LNCaP clone FGC (cell line): ENCODE measurements at regions not wholly inside any gene's neighbourhood (a gene's known extent, or its start where the extent isn't known, plus 50 kb on each side); places are given as distances from the start of the nearest gene placed in this dataset.

Source experiments
- DNase-seq: peaks from one replicate; pipeline ENCODE4 v3.0.0-alpha.2; 2011; ENCODE audit warnings: low read depth
- H3K4me3 ChIP-seq: 2 replicates; pipeline ENCODE4 v1.5.1; 2011; ENCODE audit warnings: mild to moderate bottlenecking, low read depth, low read length, control low read depth
- TF ChIP-seq, protein P1 (sequence below): IDR thresholded peaks from 2 replicates; pipeline ENCODE4 v1.5.1; 2012; ENCODE audit warnings: mild to moderate bottlenecking; ENCODE audit not compliant: control insufficient read depth, insufficient read depth; ENCODE audit errors: extremely low read depth

DNA sequence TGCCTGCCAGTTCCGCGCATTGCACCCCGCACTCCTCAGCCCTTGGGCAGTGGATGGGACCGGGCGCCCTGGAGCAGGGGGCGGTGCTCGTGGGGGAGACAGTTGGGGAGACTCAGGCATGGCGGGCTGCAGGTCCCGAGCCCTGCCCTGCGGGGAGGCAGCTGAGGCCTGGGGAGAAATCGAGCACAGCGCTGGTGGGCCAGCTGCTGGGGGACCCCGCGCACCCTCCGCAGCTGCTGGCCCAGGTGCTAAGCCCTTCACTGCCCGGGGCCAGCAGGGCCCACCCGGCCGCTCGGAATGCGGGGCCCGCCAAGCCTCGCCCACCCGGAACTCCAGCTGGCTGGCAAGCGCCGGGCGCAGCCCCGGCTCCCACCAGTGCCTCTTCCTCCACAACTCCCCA is 488.8 kb upstream of the CHST9 start:
- no peak for DNase-seq
- no peak overlapping the region for H3K4me3 ChIP-seq
- TF ChIP-seq, protein P1, sequence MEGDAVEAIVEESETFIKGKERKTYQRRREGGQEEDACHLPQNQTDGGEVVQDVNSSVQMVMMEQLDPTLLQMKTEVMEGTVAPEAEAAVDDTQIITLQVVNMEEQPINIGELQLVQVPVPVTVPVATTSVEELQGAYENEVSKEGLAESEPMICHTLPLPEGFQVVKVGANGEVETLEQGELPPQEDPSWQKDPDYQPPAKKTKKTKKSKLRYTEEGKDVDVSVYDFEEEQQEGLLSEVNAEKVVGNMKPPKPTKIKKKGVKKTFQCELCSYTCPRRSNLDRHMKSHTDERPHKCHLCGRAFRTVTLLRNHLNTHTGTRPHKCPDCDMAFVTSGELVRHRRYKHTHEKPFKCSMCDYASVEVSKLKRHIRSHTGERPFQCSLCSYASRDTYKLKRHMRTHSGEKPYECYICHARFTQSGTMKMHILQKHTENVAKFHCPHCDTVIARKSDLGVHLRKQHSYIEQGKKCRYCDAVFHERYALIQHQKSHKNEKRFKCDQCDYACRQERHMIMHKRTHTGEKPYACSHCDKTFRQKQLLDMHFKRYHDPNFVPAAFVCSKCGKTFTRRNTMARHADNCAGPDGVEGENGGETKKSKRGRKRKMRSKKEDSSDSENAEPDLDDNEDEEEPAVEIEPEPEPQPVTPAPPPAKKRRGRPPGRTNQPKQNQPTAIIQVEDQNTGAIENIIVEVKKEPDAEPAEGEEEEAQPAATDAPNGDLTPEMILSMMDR: no peak

DNA sequence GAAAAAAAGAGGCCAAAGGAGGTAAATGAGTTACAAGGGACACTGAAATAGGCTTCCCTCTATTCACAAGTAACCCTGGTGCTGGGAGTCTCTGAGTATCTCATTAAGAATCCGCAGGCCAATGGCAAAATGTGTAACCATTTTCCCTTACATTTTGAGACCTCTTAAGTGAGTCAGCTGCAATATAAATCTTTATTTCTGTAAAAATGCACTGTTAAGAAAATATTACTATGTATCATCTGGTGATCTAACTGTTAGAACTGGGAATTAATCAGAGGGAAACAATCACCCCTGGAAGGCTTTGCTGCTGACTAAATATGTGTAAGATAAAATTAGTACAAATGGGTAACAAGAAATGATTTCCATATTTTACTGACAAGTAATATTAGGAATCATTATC is 483.1 kb upstream of the CHST9 start:
- no peak for DNase-seq
- H3K4me3 ChIP-seq: no peak overlapping the region
- TF ChIP-seq, protein P1: no peak

DNA sequence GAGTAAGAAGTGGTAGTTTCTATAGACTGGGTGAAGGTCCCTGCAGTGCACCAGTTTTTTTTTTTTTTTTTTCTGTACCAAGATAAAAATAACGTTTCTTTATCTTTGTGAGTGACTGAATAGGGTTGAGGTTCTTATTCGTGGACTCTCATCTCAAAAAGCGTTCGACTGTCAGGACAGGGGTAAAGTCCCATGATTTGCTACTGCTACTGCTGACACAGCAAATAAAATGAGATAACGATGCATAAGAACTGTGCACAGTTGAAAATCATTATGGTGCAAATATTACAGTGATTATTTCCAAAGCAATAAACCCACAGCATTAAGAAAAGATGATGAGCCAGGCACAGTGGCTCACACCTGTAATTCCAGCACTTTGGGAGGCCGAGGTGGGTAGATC is 482.0 kb upstream of the CHST9 start:
- no peak for DNase-seq
- TF ChIP-seq, protein P1: no peak
- H3K4me3 ChIP-seq: no peak overlapping the region

DNA sequence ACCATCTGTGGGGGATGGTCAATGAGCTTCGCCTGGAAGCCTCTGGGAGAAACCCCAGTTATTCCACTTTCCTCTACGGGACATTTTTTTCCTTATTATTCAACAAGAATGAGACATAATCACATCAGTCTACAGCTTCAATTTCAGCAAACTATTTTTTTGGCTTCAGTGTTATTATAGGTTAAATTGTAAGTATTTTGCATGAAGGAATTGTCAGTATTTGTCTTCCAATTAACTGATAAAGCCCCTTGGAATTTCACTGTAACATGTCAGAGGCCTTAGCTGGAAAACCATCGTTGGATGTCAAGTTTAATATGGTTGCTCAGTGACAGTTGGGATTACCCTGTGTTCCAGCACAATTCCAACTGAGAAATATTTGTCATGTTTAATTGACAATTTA is 480.9 kb upstream of the CHST9 start:
- no peak for DNase-seq
- TF ChIP-seq, protein P1: no peak
- H3K4me3 ChIP-seq: no peak overlapping the region

DNA sequence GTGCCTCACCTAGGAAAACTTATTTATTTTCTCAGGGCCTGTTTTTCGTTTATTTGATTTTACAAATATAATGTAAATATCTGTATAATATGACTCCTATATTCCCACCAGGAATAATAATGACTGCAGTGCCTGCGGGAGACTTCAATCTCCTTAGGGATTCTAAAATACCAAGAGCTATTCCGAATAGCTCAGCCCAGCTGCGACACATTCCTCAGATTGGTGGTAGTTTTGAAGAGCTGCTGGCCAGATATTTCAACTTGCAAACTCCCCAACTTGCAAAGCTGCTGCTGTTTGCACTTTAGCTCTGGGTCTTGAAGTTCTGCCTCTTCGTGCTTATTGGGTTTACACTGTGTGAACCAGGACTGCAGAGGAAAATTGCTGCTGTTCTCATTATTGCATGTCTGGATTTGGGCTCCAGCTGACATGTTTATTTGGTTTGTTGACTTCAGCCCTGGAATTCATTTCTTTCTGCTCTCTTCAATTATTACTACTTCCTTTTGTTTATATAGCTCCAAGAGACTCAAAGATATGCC is 480.2 kb upstream of the CHST9 start:
- DNase-seq: no peak
- no peak overlapping the region for H3K4me3 ChIP-seq
- TF ChIP-seq, protein P1: no peak

DNA sequence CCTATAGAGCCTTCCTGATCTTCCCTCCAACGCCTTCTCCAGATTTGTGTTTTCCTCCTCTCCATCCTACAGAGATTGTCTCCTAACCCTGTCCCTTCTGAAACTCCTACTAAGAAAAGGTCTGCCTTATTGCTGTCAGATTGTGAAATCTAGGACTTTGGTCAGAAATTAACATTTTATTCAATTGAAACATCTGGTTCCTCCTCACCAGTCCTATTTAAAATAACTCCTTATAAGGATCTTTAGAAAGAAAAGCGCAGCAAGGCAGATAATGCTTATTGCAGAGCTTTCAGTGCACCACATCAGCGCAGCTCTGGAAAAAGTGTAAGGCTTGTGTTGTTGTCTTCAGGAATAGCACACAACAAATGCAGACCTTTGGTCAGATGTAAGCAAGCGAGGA is 477.8 kb upstream of the CHST9 start:
- TF ChIP-seq, protein P1: no peak
- no peak overlapping the region for H3K4me3 ChIP-seq

DNA sequence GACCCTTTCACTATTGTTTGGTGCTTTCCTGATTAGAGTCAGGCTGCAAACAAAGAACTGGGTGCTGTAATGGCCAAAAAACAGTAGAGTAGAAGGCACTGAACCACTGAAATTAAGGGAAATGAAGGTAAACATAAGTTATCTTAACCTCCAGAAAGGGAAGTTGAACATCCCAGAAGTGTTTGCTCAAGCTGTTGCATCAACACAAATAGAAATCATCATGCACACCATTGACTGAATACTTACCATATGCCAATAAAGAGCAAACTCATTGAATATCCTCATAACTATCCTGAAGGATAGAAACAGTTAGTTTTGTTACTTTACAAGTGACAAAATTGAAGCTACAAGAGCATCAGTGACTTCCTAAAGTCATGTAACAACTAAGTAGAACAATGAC is 477.4 kb upstream of the CHST9 start:
- TF ChIP-seq, protein P1: no peak
- no peak for DNase-seq
- no peak overlapping the region for H3K4me3 ChIP-seq

More for the DNA sequence above, 477.8 kb upstream of the CHST9 start:
- DNase-seq: no peak
